ENCODE measurements at regions not wholly inside any gene's neighbourhood (a gene's known extent, or its start where the extent isn't known, plus 50 kb on each side); places are given as distances from the start of the nearest gene placed in this dataset.
"Not testable (repeated sequence)": the region's sequence is repeated elsewhere in the genome, so short reads cannot be mapped to it uniquely, and the experiment has no call there.

GRCh38 chr14:83071888-83072501 is 1538.3 kb upstream of the SEL1L start:
- H3K9me3 ChIP-seq (ENCODE audit: control insufficient read depth, low read length), result no peaks in the 10 kb centered on the region
- no peaks in the 10 kb centered on the region for H3K4me1 ChIP-seq (ENCODE audit: control insufficient read depth, insufficient read depth, low read depth, low read length)
- no peak overlapping the region for H2BK12ac ChIP-seq (ENCODE audit: low read length in 2 of 2)
- no peak overlapping the region for H2BK5ac ChIP-seq (ENCODE audit: low read depth, low read length, poor library complexity, severe bottlenecking)
- H3K79me1 ChIP-seq (replicated peaks; ENCODE audit: low read length, poor library complexity, severe bottlenecking), result no peaks in the 10 kb centered on the region
- no peak overlapping the region for H3K4ac ChIP-seq (ENCODE audit: low read depth in 1 of 2, low read length in 2 of 2)
- no peak overlapping the region for H2BK15ac ChIP-seq (ENCODE audit: low read depth, poor library complexity, severe bottlenecking)
- no peak overlapping the region for H3K4me3 ChIP-seq (ENCODE audit: insufficient read depth in 1 of 2, low read depth in 1 of 2, low read length in 2 of 2)
- no peak overlapping the region for H2AFZ ChIP-seq (ENCODE audit: low read depth, low read length)
- H3K27ac ChIP-seq (ENCODE audit: low read length, poor library complexity, severe bottlenecking), result no peak overlapping the region
- DNase-seq, result peak; percentile 38
- H2AK5ac ChIP-seq (ENCODE audit: low read length, severe bottlenecking), result no peak overlapping the region
- H3K23ac ChIP-seq (ENCODE audit: low read length in 2 of 2), result no peak overlapping the region
- no peak overlapping the region for H3K18ac ChIP-seq (ENCODE audit: low read depth in 1 of 2, low read length in 2 of 2)
- no peak overlapping the region for H3K14ac ChIP-seq (ENCODE audit: low read length in 2 of 2)
- no peaks in the 10 kb centered on the region for H3K27me3 ChIP-seq (ENCODE audit: control insufficient read depth in 1 of 2, insufficient read depth in 1 of 2, low read length in 2 of 2)
- H4K91ac ChIP-seq (ENCODE audit: low read length), result no peak overlapping the region
- H2BK120ac ChIP-seq (ENCODE audit: low read depth, low read length), result no peak overlapping the region
- WGBS, result 48% methylated on average over 3 of the region's 5 CpGs
- no peak overlapping the region for H3K4me2 ChIP-seq (ENCODE audit: low read length, poor library complexity, severe bottlenecking)
- no peak overlapping the region for H4K8ac ChIP-seq (ENCODE audit: low read length)
- no peaks in the 10 kb centered on the region for H3K36me3 ChIP-seq (ENCODE audit: control insufficient read depth in 1 of 2, insufficient read depth in 2 of 2, low read depth in 1 of 2, low read length in 2 of 2)
- no peak overlapping the region for H3K9ac ChIP-seq (ENCODE audit: low read length)

- Histone ChIP-seq H3K4me3 (ENCODE audit: insufficient read depth in 1 of 2, low read depth in 1 of 2, low read length in 2 of 2) (no peak overlapping the region), H4K8ac (ENCODE audit: low read length) (no peak overlapping the region), H3K4me2 (ENCODE audit: low read length, poor library complexity, severe bottlenecking) (no peak overlapping the region), H3K79me1 (replicated peaks; ENCODE audit: low read length, poor library complexity, severe bottlenecking) (no peaks in the 10 kb centered on the region), H2AFZ (ENCODE audit: low read depth, low read length) (no peak overlapping the region), H3K4ac (ENCODE audit: low read depth in 1 of 2, low read length in 2 of 2) (no peak overlapping the region), H2BK15ac (ENCODE audit: low read depth, poor library complexity, severe bottlenecking) (no peak overlapping the region), H3K18ac (ENCODE audit: low read depth in 1 of 2, low read length in 2 of 2) (no peak overlapping the region), H2BK12ac (ENCODE audit: low read length in 2 of 2) (no peak overlapping the region), H3K27ac (ENCODE audit: low read length, poor library complexity, severe bottlenecking) (no peak overlapping the region), H2AK5ac (ENCODE audit: low read length, severe bottlenecking) (no peak overlapping the region), H3K27me3 (ENCODE audit: control insufficient read depth in 1 of 2, insufficient read depth in 1 of 2, low read length in 2 of 2) (no peaks in the 10 kb centered on the region), H3K23ac (ENCODE audit: low read length in 2 of 2) (no peak overlapping the region), H2BK5ac (ENCODE audit: low read depth, low read length, poor library complexity, severe bottlenecking) (no peak overlapping the region), H3K36me3 (ENCODE audit: control insufficient read depth in 1 of 2, insufficient read depth in 2 of 2, low read depth in 1 of 2, low read length in 2 of 2) (no peaks in the 10 kb centered on the region), H3K4me1 (ENCODE audit: control insufficient read depth, insufficient read depth, low read depth, low read length) (no peaks in the 10 kb centered on the region), H3K9ac (ENCODE audit: low read length) (no peak overlapping the region), H4K91ac (ENCODE audit: low read length) (no peak overlapping the region), H3K9me3 (ENCODE audit: control insufficient read depth, low read length) (no peaks in the 10 kb centered on the region), H3K14ac (ENCODE audit: low read length in 2 of 2) (no peak overlapping the region), H2BK120ac (ENCODE audit: low read depth, low read length) (no peak overlapping the region)
- WGBS, result 78% methylated on average over 4 of the region's 4 CpGs
- no peak for DNase-seq
Observed at GRCh38 chr14:83085136-83085535, 1551.5 kb upstream of the SEL1L start.

GRCh38 chr14:83085725-83086124 is 1552.1 kb upstream of the SEL1L start:
- Histone ChIP-seq H2BK5ac (ENCODE audit: low read depth, low read length, poor library complexity, severe bottlenecking) (no peak overlapping the region), H3K14ac (ENCODE audit: low read length in 2 of 2) (no peak overlapping the region), H3K18ac (ENCODE audit: low read depth in 1 of 2, low read length in 2 of 2) (no peak overlapping the region), H3K9me3 (ENCODE audit: control insufficient read depth, low read length) (no peaks in the 10 kb centered on the region), H3K4ac (ENCODE audit: low read depth in 1 of 2, low read length in 2 of 2) (no peak overlapping the region), H3K27me3 (ENCODE audit: control insufficient read depth in 1 of 2, insufficient read depth in 1 of 2, low read length in 2 of 2) (no peaks in the 10 kb centered on the region), H3K79me1 (replicated peaks; ENCODE audit: low read length, poor library complexity, severe bottlenecking) (no peaks in the 10 kb centered on the region), H3K36me3 (ENCODE audit: control insufficient read depth in 1 of 2, insufficient read depth in 2 of 2, low read depth in 1 of 2, low read length in 2 of 2) (no peaks in the 10 kb centered on the region), H2BK15ac (ENCODE audit: low read depth, poor library complexity, severe bottlenecking) (no peak overlapping the region), H3K4me2 (ENCODE audit: low read length, poor library complexity, severe bottlenecking) (no peak overlapping the region), H3K9ac (ENCODE audit: low read length) (no peak overlapping the region), H3K4me3 (ENCODE audit: insufficient read depth in 1 of 2, low read depth in 1 of 2, low read length in 2 of 2) (no peak overlapping the region), H3K23ac (ENCODE audit: low read length in 2 of 2) (no peak overlapping the region), H4K91ac (ENCODE audit: low read length) (no peak overlapping the region), H2BK12ac (ENCODE audit: low read length in 2 of 2) (no peak overlapping the region), H2AK5ac (ENCODE audit: low read length, severe bottlenecking) (no peak overlapping the region), H3K27ac (ENCODE audit: low read length, poor library complexity, severe bottlenecking) (no peak overlapping the region), H3K4me1 (ENCODE audit: control insufficient read depth, insufficient read depth, low read depth, low read length) (no peaks in the 10 kb centered on the region), H2BK120ac (ENCODE audit: low read depth, low read length) (no peak overlapping the region), H2AFZ (ENCODE audit: low read depth, low read length) (no peak overlapping the region), H4K8ac (ENCODE audit: low read length) (no peak overlapping the region)
- DNase-seq, result no peak
- 77% methylated on average over 1 of the region's 1 CpG for WGBS

DNA sequence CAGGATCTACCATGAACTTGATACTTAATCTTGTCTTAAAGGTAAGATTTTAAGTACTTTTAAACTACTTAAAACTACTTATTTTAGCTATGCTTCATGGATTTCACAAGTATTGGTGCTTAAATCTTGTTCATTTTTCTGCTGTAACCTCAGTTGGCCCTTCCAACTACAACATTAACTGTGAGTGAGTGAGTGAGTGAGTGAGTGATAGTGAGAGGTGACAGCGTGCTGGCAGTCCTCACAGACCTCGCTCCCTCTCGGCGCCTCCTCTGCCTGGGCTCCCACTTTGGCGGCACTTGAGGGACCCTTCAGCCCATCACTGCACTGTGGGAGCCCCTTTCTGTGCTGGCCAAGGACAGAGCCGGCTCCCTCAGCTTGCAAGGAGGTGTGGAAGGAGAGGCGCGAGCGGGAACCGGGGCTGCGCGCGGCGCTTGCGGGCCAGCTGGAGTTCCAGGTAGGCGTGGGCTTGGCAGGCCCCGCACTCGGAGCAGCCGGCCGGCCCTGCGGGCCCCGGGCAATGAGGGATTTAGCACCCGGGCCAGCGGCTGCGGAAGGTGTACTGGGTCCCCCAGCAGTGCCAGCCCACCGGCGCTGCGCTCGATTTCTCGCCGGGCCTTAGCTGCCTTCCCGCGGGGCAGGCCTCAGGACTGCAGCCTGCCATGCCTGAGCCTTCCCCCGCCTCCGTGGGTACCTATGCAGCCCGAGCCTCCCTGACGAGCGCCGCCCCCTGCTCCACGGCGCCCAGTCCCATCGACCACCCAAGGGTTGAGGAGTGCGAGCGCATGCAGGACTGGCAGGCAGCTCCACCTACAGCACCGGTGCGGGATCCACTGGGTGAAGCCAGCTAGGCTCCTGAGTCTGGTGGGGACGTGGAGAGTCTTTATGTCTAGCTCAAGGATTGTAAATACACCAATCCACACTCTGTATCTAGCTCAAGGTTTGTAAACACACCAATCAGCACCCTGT is 1558.6 kb upstream of the SEL1L start:
- 95% methylated on average over 33 of the region's 47 CpGs for WGBS
- not testable (repeated sequence) for H4K91ac ChIP-seq (ENCODE audit: low read length); H3K4me1 ChIP-seq (ENCODE audit: control insufficient read depth, insufficient read depth, low read depth, low read length); H3K14ac ChIP-seq (ENCODE audit: low read length in 2 of 2); H3K4me3 ChIP-seq (ENCODE audit: insufficient read depth in 1 of 2, low read depth in 1 of 2, low read length in 2 of 2); H3K79me1 ChIP-seq (replicated peaks; ENCODE audit: low read length, poor library complexity, severe bottlenecking); H3K9ac ChIP-seq (ENCODE audit: low read length); H3K36me3 ChIP-seq (ENCODE audit: control insufficient read depth in 1 of 2, insufficient read depth in 2 of 2, low read depth in 1 of 2, low read length in 2 of 2); H2BK5ac ChIP-seq (ENCODE audit: low read depth, low read length, poor library complexity, severe bottlenecking); H3K9me3 ChIP-seq (ENCODE audit: control insufficient read depth, low read length); H2BK120ac ChIP-seq (ENCODE audit: low read depth, low read length); H3K23ac ChIP-seq (ENCODE audit: low read length in 2 of 2); H3K27ac ChIP-seq (ENCODE audit: low read length, poor library complexity, severe bottlenecking); H3K18ac ChIP-seq (ENCODE audit: low read depth in 1 of 2, low read length in 2 of 2); H2AK5ac ChIP-seq (ENCODE audit: low read length, severe bottlenecking); H2BK12ac ChIP-seq (ENCODE audit: low read length in 2 of 2); H3K4me2 ChIP-seq (ENCODE audit: low read length, poor library complexity, severe bottlenecking); H2AFZ ChIP-seq (ENCODE audit: low read depth, low read length); H3K27me3 ChIP-seq (ENCODE audit: control insufficient read depth in 1 of 2, insufficient read depth in 1 of 2, low read length in 2 of 2); H3K4ac ChIP-seq (ENCODE audit: low read depth in 1 of 2, low read length in 2 of 2); H2BK15ac ChIP-seq (ENCODE audit: low read depth, poor library complexity, severe bottlenecking); H4K8ac ChIP-seq (ENCODE audit: low read length); DNase-seq
